GM10266 (cell line): ENCODE measurements at regions not wholly inside any gene's neighbourhood (a gene's known extent, or its start where the extent isn't known, plus 50 kb on each side); places are given as distances from the start of the nearest gene placed in this dataset.

Source experiments
- DNase-seq: peaks from one replicate; pipeline ENCODE4 v3.0.0; 2012; ENCODE audit errors: extremely low spot score
- CTCF ChIP-seq: IDR thresholded peaks from 2 replicates; pipeline ENCODE4 v1.5.1; 2012; ENCODE audit warnings: mild to moderate bottlenecking, low read depth; ENCODE audit not compliant: control insufficient read depth, insufficient read depth; ENCODE audit errors: missing control alignments

DNA sequence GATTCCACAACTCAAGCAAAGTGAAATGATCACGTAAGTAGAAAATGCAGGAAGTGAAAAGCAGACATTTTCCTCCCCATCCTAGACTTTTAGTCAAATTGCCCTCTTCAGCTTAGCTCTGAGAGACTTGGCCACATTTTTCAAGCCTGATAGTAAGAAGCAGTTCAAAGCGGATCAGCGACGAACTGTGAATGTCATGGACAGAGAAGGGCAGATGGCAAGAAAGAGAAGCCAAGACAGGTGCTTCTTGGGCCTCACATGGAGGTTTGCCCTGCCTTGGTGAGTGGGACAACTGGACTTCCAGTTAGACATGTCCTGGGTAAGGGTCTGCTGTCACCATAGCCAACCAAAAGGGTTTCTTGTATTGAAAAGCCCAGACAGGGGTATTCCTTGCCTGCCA lies 291.5 kb downstream of the MED10 start:
- DNase-seq: no peak
- no peak for TF ChIP-seq CTCF

- no peak for DNase-seq
- no peak for TF ChIP-seq CTCF
Observed at GRCh38 chr5:6085341-6085860, 292.9 kb downstream of the MED10 start.

DNA sequence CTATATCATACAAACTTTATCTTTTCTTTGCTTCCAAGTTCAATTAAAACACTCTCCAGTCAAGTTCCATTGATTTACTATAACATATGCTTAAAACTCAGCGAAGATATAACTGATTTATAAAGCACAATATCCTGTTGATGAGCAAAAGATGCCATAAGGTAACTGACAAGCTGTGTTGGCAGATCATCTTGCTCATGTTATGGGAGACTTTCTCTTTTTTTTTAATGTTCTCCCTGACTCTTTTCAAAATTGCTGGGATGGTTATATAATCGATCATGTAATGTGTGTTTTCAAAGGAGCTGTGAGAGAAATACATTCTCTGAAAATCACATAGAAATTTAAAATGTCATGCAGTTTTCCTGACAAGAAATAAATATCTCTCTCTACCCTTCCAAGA lies 293.5 kb downstream of the MED10 start:
- TF ChIP-seq CTCF: no peak
- DNase-seq: no peak

GRCh38 chr5:6084376-6084775 lies 294.0 kb downstream of the MED10 start:
- no peak for DNase-seq
- TF ChIP-seq CTCF: no peak

DNA sequence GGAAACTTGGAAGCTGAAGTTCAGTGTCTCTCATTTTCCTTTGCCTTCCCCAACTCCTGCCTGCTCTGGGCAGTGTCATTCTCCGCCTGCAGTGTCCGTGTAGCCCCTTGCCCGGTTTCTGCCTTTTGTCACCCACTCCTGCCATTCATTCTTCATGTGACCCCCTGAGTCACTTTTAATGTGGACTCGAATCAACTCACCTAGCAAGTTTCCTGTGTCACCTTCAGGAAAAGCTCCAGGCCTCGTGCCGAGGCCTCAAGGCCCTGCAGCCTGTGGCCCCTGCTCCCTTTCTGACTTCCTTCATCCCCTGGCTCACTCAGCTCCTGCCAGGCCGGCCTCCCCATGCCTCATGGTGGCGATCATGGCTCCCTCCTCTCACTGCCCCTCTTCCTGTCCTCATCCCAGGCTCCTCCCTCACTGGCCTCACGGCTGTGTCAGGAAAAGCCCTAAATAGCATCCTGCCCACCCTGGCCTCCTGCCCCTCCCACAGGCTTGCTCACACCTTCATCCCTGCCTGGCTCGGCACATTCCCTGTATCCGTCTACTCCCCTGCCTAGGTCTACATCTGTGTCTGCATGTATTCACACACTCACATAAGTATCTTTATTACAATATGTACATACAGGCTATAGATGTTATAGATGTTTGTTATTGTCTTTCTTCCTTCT lies 294.9 kb downstream of the MED10 start:
- no peak for DNase-seq
- no peak for TF ChIP-seq CTCF

DNA sequence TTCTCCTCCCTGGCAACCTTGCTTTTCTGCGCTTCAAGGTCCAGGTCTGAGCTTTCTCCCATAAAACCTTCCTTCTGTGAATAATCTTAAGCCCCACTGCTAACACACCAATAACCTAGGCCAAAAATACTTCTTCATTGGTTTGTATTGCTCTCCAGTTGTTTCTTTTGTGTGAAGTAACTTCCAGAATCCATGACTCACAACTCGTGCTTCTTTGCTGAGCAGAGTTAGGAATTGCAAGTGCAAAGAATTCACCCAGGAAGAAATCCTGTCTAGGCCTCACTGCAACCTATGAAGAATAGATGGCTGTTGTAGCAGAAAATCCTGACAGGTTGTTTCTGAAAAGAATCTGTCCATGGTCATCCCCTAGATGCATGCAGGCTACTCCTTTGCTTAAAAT lies 295.7 kb downstream of the MED10 start:
- no peak for DNase-seq
- no peak for TF ChIP-seq CTCF

DNA sequence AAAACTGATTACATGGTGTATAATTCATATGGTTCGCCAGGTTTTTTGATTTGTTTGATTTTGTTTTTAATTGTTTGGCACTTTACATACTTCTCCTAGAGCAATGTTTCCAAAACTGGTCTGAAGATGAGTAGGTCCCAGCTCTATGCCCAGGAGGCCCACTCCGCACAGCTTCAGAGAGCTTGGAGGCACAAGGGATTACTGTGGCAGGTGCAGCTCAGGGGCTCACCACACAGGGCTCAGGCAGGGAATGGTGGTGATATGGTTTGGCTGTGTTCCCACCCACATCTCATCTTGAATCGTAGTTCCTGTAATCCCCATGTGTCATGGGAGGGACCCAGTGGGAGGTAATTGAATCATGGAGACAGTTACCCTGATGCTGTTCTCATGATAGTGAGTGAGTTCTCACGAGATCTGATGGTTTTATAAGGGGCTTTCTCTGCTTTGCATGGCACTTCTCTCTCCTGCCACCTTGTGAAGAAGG lies 296.6 kb downstream of the MED10 start:
- no peak for DNase-seq
- TF ChIP-seq CTCF: no peak
